ENCODE measurements at regions not wholly inside any gene's neighbourhood (a gene's known extent, or its start where the extent isn't known, plus 50 kb on each side); places are given as distances from the start of the nearest gene placed in this dataset.

DNA sequence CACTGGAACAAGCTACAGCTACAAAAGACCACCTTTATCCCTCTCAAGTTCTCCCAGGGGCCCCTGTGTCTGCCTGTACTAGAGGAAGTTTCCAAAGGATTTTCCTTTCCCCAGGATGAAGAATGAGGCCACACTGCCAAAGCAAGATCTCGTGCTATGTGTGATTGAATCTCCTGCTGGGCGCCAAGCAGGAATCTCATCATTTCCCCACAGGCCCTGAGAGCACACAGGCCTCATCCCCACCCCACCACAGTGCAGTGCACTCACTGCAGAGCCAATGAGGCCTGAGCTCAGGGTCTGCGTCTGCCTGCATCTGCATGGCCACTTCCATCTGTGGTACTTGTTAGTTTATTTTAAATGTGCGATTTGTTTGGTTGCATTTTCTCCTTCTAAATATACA is 387.4 kb upstream of the ASIC2 start:
- Histone ChIP-seq H3K4me3 (no peak overlapping the region), H3K27ac (no peak overlapping the region), H3K4me1 (peaks cover 0 to 10% (median 0%) of the 10 kb centered on the region in 12 donors), H3K36me3 (no peaks in the 10 kb centered on the region), H3K27me3 (no peaks in the 10 kb centered on the region), H3K9me3 (no peaks in the 10 kb centered on the region)
- peak in 2 of 4 donors; percentile 59 to 61 for ATAC-seq
- DNase-seq: peak in 1 of 5 donors; percentile 28
- no peak for TF ChIP-seq CTCF (IDR thresholded peaks at IDR 0.05)
- TF ChIP-seq POLR2A (IDR thresholded peaks at IDR 0.05): no peak
- intact Hi-C loops (cut with DNase I): no loop called here
- 50 to 67% (median 57%) methylated on average over 4 of the region's 4 CpGs for WGBS, 4 donors

GRCh38 chr17:33682599-33682998 is 389.5 kb upstream of the ASIC2 start:
- DNase-seq (no peak), ATAC-seq (peak in 1 of 4 donors; percentile 26)
- intact Hi-C loops (cut with DNase I): no loop called here
- no peaks in the 10 kb centered on the region for H3K36me3 ChIP-seq
- H3K27me3 ChIP-seq: peaks cover 0 to 5% (median 0%) of the 10 kb centered on the region in 9 donors
- H3K27ac ChIP-seq: no peak overlapping the region
- H3K4me1 ChIP-seq: peaks cover 0 to 10% (median 0%) of the 10 kb centered on the region in 12 donors
- no peaks in the 10 kb centered on the region for H3K9me3 ChIP-seq
- TF ChIP-seq CTCF (IDR thresholded peaks at IDR 0.05): no peak
- no peak for TF ChIP-seq POLR2A (IDR thresholded peaks at IDR 0.05)
- H3K4me3 ChIP-seq: no peak overlapping the region

DNA sequence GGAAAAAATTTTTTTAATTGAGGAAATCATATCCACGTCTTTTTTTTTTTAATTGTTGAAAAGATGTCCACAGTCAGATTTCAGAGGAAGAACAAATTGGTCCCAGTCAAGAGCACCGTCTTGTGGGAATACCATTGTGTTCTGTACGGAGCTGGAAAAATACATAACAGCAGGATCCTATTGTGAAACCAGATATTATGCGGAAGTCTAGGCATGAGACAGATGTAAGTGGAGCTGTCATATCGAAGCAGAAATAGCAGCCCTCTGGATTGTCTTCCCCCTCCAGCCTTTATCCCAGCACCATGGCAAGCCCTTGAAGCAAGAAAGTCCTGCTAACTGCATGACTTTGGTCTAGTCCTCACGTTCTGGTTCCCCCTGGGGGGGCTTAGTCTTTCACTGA is 391.6 kb upstream of the ASIC2 start:
- ATAC-seq (no peak), DNase-seq (no peak)
- no peak overlapping the region for H3K4me3 ChIP-seq
- peaks cover 0 to 3% (median 0%) of the 10 kb centered on the region in 12 donors for H3K9me3 ChIP-seq
- TF ChIP-seq CTCF (IDR thresholded peaks at IDR 0.05) (no peak), POLR2A (IDR thresholded peaks at IDR 0.05) (no peak)
- H3K27ac ChIP-seq: no peak overlapping the region
- WGBS, 4 donors: 53 to 63% (median 58%) methylated on average over 6 of the region's 6 CpGs
- no peaks in the 10 kb centered on the region for H3K36me3 ChIP-seq
- peaks cover 0 to 10% (median 0%) of the 10 kb centered on the region in 12 donors for H3K4me1 ChIP-seq
- peaks cover 0 to 19% (median 0%) of the 10 kb centered on the region in 9 donors for H3K27me3 ChIP-seq
- intact Hi-C loops (cut with DNase I): no loop called here

- WGBS, 4 donors: 81 to 89% (median 84%) methylated on average over 4 of the region's 4 CpGs
- H3K4me1 ChIP-seq: no peaks in the 10 kb centered on the region
- H3K27me3 ChIP-seq: peaks cover 0 to 20% (median 0%) of the 10 kb centered on the region in 9 donors
- H3K9me3 ChIP-seq: peaks cover 0 to 5% (median 0%) of the 10 kb centered on the region in 12 donors
- no peak for DNase-seq
- intact Hi-C loops (cut with DNase I): no loop called here
- no peak overlapping the region for H3K4me3 ChIP-seq
- no peak overlapping the region for H3K27ac ChIP-seq
- H3K36me3 ChIP-seq: no peaks in the 10 kb centered on the region
- no peak for ATAC-seq
- TF ChIP-seq CTCF (IDR thresholded peaks at IDR 0.05) (peak in 6 of 12 donors; percentile 24 to 38 (median 34)), POLR2A (IDR thresholded peaks at IDR 0.05) (no peak)
Observed at GRCh38 chr17:33686171-33686570, 393.1 kb upstream of the ASIC2 start.

All from heart left ventricle (tissue), 16 donors.